ENCODE measurements at regions not wholly inside any gene's neighbourhood (a gene's known extent, or its start where the extent isn't known, plus 50 kb on each side); places are given as distances from the start of the nearest gene placed in this dataset.
A peak's percentile ranks its signal among the peaks of the same experiment; 100 is the strongest.

- no peak for DNase-seq
Observed at GRCh38 chr19:34120141-34120540, 52.2 kb upstream of the LSM14A start.

- DNase-seq = peak in 1 of 2 experiments; percentile 27
Observed at GRCh38 chr19:34120846-34121639, 51.3 kb upstream of the LSM14A start.

Measured in SW 1271 (cell line).